RWPE2 (cell line): ENCODE measurements at regions not wholly inside any gene's neighbourhood (a gene's known extent, or its start where the extent isn't known, plus 50 kb on each side); places are given as distances from the start of the nearest gene placed in this dataset.
A peak's percentile ranks its signal among the peaks of the same experiment; 100 is the strongest.

ENCODE experiments used
- ATAC-seq: fragments of 200-7000 bp; cut with Tn5 transposase; 3 replicates; pipeline ENCODE4 v1.9.1; 2021; ENCODE audit warnings: low read depth
- DNase-seq: peaks from one replicate; pipeline ENCODE4 v3.0.0-alpha.2; 2020; ENCODE audit warnings: low spot score
- H3K27ac ChIP-seq: fragments of 450-650 bp; 2 replicates; pipeline ENCODE4 v1.5.1; 2017; ENCODE audit warnings: mild to moderate bottlenecking; ENCODE audit not compliant: poor library complexity, severe bottlenecking
- H3K27me3 ChIP-seq: fragments of 250-450 bp; sonication (Bioruptor Pico); 2 replicates; pipeline ENCODE4 v1.5.1; 2021; ENCODE audit warnings: mild to moderate bottlenecking, moderate library complexity; ENCODE audit not compliant: insufficient read depth, poor library complexity, severe bottlenecking
- H3K36me3 ChIP-seq: fragments of 250-450 bp; sonication (Bioruptor Pico); 2 replicates; pipeline ENCODE4 v1.5.1; 2020; ENCODE audit warnings: low read depth, mild to moderate bottlenecking, moderate library complexity
- H3K4me1 ChIP-seq: fragments of 250-450 bp; sonication (Bioruptor Pico); 2 replicates; pipeline ENCODE4 v1.5.1; 2021; ENCODE audit warnings: mild to moderate bottlenecking, moderate library complexity; ENCODE audit not compliant: insufficient read depth, poor library complexity, severe bottlenecking
- H3K4me3 ChIP-seq: fragments of 250-450 bp; sonication (Bioruptor Pico); 2 replicates; pipeline ENCODE4 v1.5.1; 2021; ENCODE audit warnings: mild to moderate bottlenecking, moderate library complexity; ENCODE audit not compliant: severe bottlenecking
- H3K9me3 ChIP-seq: fragments of 250-450 bp; sonication (Bioruptor Pico); 2 replicates; pipeline ENCODE4 v1.5.1; 2021; ENCODE audit warnings: mild to moderate bottlenecking, moderate library complexity; ENCODE audit not compliant: severe bottlenecking
- CTCF ChIP-seq: fragments of 450-650 bp; IDR thresholded peaks from one replicate; pipeline ENCODE4 v1.5.1; 2017; ENCODE audit warnings: mild to moderate bottlenecking, moderate library complexity; ENCODE audit not compliant: poor library complexity, severe bottlenecking

GRCh38 chr5:114297915-114298314, 64.0 kb upstream of the KCNN2 start:
- no peak overlapping the region for H3K4me3 ChIP-seq
- no peak for TF ChIP-seq CTCF
- ATAC-seq = no peak
- no peak overlapping the region for H3K27ac ChIP-seq
- no peaks in the 10 kb centered on the region for H3K36me3 ChIP-seq
- H3K27me3 ChIP-seq = peaks cover 22% of the 10 kb centered on the region
- H3K4me1 ChIP-seq = no peaks in the 10 kb centered on the region
- DNase-seq = no peak
- H3K9me3 ChIP-seq = no peaks in the 10 kb centered on the region

GRCh38 chr5:114305402-114306207, 56.3 kb upstream of the KCNN2 start:
- TF ChIP-seq CTCF = peak; percentile 59
- H3K36me3 ChIP-seq = no peaks in the 10 kb centered on the region
- no peaks in the 10 kb centered on the region for H3K9me3 ChIP-seq
- DNase-seq = no peak
- H3K27me3 ChIP-seq = peaks cover 19% of the 10 kb centered on the region
- peak; percentile 25; the same call in 1 of the 3 replicates for ATAC-seq
- H3K4me3 ChIP-seq = no peak overlapping the region
- no peak overlapping the region for H3K27ac ChIP-seq
- no peaks in the 10 kb centered on the region for H3K4me1 ChIP-seq

GRCh38 chr5:114308017-114308416, 53.9 kb upstream of the KCNN2 start:
- DNase-seq (no peak), ATAC-seq (no peak)

GRCh38 chr5:114308508-114308907, 53.4 kb upstream of the KCNN2 start:
- Histone ChIP-seq H3K27ac (no peak overlapping the region), H3K9me3 (no peaks in the 10 kb centered on the region), H3K36me3 (no peaks in the 10 kb centered on the region), H3K4me3 (no peak overlapping the region), H3K27me3 (peaks cover 14% of the 10 kb centered on the region), H3K4me1 (no peaks in the 10 kb centered on the region)
- no peak for TF ChIP-seq CTCF
- ATAC-seq = no peak
- no peak for DNase-seq

More at GRCh38 chr5:114308017-114308416, 53.9 kb upstream of the KCNN2 start:
- Histone ChIP-seq H3K9me3 (no peaks in the 10 kb centered on the region), H3K4me1 (no peaks in the 10 kb centered on the region), H3K36me3 (no peaks in the 10 kb centered on the region), H3K4me3 (no peak overlapping the region), H3K27ac (no peak overlapping the region), H3K27me3 (peaks cover 17% of the 10 kb centered on the region)
- TF ChIP-seq CTCF = no peak

- DNase-seq = no peak
- TF ChIP-seq CTCF = no peak
- Histone ChIP-seq H3K9me3 (no peaks in the 10 kb centered on the region), H3K4me3 (no peak overlapping the region), H3K4me1 (no peaks in the 10 kb centered on the region), H3K27ac (no peak overlapping the region), H3K27me3 (peaks cover 25% of the 10 kb centered on the region), H3K36me3 (no peaks in the 10 kb centered on the region)
- no peak for ATAC-seq
Observed at GRCh38 chr5:114310666-114311065, 51.2 kb upstream of the KCNN2 start.
